ENCODE measurements at regions not wholly inside any gene's neighbourhood (a gene's known extent, or its start where the extent isn't known, plus 50 kb on each side); places are given as distances from the start of the nearest gene placed in this dataset.

DNA sequence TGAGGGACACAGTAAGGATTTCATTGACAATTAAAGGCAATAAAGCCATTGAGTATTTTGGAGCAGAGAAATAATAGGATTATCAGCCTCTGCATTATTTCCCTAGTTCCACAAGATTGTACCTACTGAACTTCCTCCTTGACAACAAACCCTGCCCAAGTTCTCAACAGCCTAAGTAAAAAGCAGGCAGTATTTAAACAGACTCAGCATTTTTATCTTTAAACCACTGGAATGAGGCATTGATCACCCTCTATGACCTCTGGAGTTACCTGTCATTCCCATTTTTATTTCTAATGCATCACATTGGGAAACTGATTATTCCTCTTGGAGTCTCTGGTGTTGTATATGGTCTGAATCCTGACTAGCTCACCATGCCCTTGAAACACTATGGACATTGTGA, 570.6 kb upstream of the STXBP6 start:
- TF ChIP-seq, protein P1, sequence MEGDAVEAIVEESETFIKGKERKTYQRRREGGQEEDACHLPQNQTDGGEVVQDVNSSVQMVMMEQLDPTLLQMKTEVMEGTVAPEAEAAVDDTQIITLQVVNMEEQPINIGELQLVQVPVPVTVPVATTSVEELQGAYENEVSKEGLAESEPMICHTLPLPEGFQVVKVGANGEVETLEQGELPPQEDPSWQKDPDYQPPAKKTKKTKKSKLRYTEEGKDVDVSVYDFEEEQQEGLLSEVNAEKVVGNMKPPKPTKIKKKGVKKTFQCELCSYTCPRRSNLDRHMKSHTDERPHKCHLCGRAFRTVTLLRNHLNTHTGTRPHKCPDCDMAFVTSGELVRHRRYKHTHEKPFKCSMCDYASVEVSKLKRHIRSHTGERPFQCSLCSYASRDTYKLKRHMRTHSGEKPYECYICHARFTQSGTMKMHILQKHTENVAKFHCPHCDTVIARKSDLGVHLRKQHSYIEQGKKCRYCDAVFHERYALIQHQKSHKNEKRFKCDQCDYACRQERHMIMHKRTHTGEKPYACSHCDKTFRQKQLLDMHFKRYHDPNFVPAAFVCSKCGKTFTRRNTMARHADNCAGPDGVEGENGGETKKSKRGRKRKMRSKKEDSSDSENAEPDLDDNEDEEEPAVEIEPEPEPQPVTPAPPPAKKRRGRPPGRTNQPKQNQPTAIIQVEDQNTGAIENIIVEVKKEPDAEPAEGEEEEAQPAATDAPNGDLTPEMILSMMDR (IDR thresholded peaks at IDR 0.05), result no peak
- TF ChIP-seq POLR2A (IDR thresholded peaks at IDR 0.05), result no peak
- TF ChIP-seq EP300 (IDR thresholded peaks at IDR 0.05), result no peak
- TF ChIP-seq POLR2AphosphoS5 (IDR thresholded peaks at IDR 0.05), result no peak
